ENCODE measurements at regions not wholly inside any gene's neighbourhood (a gene's known extent, or its start where the extent isn't known, plus 50 kb on each side); places are given as distances from the start of the nearest gene placed in this dataset.

DNA sequence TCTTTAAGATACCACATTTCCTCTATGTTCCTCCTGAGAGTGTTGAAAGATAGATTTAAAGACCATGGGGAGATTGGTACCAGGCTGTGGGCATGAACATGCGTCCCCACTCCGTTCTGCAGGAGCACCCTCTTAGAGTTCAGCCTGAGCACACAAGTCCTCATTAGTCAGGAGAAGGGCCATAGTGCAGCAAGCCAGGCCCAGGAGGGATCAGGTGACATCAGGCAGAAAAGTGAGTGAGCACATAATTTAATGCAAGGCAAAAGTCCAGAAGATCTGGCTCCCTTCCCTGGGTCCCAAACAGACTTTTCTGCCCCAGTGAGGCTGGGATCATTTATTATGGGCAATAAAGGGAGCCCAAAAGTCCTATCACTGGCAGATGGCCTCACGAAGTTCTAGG lies 263.7 kb upstream of the AGTR2 start:
- intact Hi-C loops (cut with micrococcal nuclease; ENCODE audit: unreplicated experiment): no loop called here
- BruUV-seq (replicated peaks): no TSS peak
- DNase-seq (ENCODE audit: low spot score): no peak
- Histone ChIP-seq H3K4me3 (ENCODE audit: low read depth, low read length, poor library complexity, severe bottlenecking) (no peak overlapping the region), H3K4me1 (ENCODE audit: insufficient read depth, low read length, poor library complexity, severe bottlenecking) (no peaks in the 10 kb centered on the region), H3K9me3 (ENCODE audit: low read depth, low read length, poor library complexity, severe bottlenecking) (no peaks in the 10 kb centered on the region), H3K27ac (ENCODE audit: low read depth, low read length, poor library complexity, severe bottlenecking) (no peak overlapping the region), H3K27me3 (replicated peaks; ENCODE audit: insufficient read depth, low read depth, low read length, poor library complexity) (no peaks in the 10 kb centered on the region), H3K36me3 (ENCODE audit: insufficient read depth, low read length, poor library complexity, severe bottlenecking) (no peaks in the 10 kb centered on the region)
- TF ChIP-seq, protein P1, sequence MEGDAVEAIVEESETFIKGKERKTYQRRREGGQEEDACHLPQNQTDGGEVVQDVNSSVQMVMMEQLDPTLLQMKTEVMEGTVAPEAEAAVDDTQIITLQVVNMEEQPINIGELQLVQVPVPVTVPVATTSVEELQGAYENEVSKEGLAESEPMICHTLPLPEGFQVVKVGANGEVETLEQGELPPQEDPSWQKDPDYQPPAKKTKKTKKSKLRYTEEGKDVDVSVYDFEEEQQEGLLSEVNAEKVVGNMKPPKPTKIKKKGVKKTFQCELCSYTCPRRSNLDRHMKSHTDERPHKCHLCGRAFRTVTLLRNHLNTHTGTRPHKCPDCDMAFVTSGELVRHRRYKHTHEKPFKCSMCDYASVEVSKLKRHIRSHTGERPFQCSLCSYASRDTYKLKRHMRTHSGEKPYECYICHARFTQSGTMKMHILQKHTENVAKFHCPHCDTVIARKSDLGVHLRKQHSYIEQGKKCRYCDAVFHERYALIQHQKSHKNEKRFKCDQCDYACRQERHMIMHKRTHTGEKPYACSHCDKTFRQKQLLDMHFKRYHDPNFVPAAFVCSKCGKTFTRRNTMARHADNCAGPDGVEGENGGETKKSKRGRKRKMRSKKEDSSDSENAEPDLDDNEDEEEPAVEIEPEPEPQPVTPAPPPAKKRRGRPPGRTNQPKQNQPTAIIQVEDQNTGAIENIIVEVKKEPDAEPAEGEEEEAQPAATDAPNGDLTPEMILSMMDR (conservative IDR thresholded peaks at IDR 0.05; ENCODE audit: low read depth, low read length): no peak
- no peak for TF ChIP-seq EZH2 (IDR thresholded peaks at IDR 0.05; ENCODE audit: borderline replicate concordance, low read depth, low read length, poor library complexity, severe bottlenecking)
- ChIA-PET POLR2A (ENCODE audit: low non-redundant PET) (no interaction called here), CTCF (no interaction called here)

DNA sequence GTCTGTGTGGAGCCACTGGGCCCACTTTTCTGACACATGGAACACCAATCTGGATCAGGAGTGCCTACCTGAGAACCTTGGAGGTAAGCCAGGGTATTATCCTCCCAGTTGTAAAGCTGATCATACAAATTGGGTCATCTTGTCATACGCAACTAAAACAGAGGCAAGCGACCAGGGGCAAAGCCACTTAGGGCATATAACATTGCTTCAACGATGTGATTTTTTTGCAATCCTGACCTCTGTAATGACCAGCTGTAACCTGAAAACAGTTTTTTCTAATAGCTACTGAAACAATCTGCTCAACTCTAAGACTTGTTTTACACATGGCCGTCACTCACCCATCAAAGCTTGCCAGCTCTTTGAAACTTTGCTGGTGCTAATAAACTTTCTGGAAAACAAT lies 261.5 kb upstream of the AGTR2 start:
- Histone ChIP-seq H3K27me3 (replicated peaks; ENCODE audit: insufficient read depth, low read depth, low read length, poor library complexity) (peaks cover 7% of the 10 kb centered on the region), H3K27ac (ENCODE audit: low read depth, low read length, poor library complexity, severe bottlenecking) (no peak overlapping the region), H3K4me1 (ENCODE audit: insufficient read depth, low read length, poor library complexity, severe bottlenecking) (no peaks in the 10 kb centered on the region), H3K4me3 (ENCODE audit: low read depth, low read length, poor library complexity, severe bottlenecking) (no peak overlapping the region), H3K36me3 (ENCODE audit: insufficient read depth, low read length, poor library complexity, severe bottlenecking) (no peaks in the 10 kb centered on the region), H3K9me3 (ENCODE audit: low read depth, low read length, poor library complexity, severe bottlenecking) (no peaks in the 10 kb centered on the region)
- ChIA-PET POLR2A (ENCODE audit: low non-redundant PET) (no interaction called here), CTCF (no interaction called here)
- intact Hi-C loops (cut with micrococcal nuclease; ENCODE audit: unreplicated experiment): no loop called here
- BruUV-seq (replicated peaks): no TSS peak
- no peak for TF ChIP-seq EZH2 (IDR thresholded peaks at IDR 0.05; ENCODE audit: borderline replicate concordance, low read depth, low read length, poor library complexity, severe bottlenecking)
- TF ChIP-seq, protein P1 (conservative IDR thresholded peaks at IDR 0.05; ENCODE audit: low read depth, low read length): no peak
- no peak for DNase-seq (ENCODE audit: low spot score)

DNA sequence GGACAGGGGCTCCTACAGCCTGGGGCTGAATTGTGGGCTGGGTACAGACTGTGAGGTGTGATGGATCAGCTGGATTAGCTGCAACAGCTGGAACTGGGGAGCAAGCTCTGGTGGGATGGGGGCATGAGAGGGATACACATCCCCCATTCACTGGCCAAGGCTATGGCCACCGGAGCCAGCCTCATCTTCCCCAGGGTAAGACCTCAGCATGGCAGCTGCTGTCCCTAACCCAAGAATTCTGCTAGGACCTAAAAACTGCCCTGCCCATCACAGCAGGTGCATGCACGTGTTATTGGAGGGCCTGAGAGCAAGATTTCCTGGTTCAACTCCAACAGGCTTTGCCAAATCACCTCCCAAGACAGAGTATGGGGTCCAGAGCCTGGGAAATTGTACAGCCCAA lies 258.6 kb upstream of the AGTR2 start:
- ChIA-PET CTCF (no interaction called here), POLR2A (ENCODE audit: low non-redundant PET) (no interaction called here)
- Histone ChIP-seq H3K27me3 (replicated peaks; ENCODE audit: insufficient read depth, low read depth, low read length, poor library complexity) (peaks cover 7% of the 10 kb centered on the region), H3K27ac (ENCODE audit: low read depth, low read length, poor library complexity, severe bottlenecking) (no peak overlapping the region), H3K36me3 (ENCODE audit: insufficient read depth, low read length, poor library complexity, severe bottlenecking) (no peaks in the 10 kb centered on the region), H3K9me3 (ENCODE audit: low read depth, low read length, poor library complexity, severe bottlenecking) (no peaks in the 10 kb centered on the region), H3K4me1 (ENCODE audit: insufficient read depth, low read length, poor library complexity, severe bottlenecking) (no peaks in the 10 kb centered on the region), H3K4me3 (ENCODE audit: low read depth, low read length, poor library complexity, severe bottlenecking) (no peak overlapping the region)
- BruUV-seq (replicated peaks): no TSS peak
- intact Hi-C loops (cut with micrococcal nuclease; ENCODE audit: unreplicated experiment): no loop called here
- DNase-seq (ENCODE audit: low spot score): no peak
- TF ChIP-seq, protein P1 (conservative IDR thresholded peaks at IDR 0.05; ENCODE audit: low read depth, low read length): no peak
- no peak for TF ChIP-seq EZH2 (IDR thresholded peaks at IDR 0.05; ENCODE audit: borderline replicate concordance, low read depth, low read length, poor library complexity, severe bottlenecking)

All from A673 (cell line).